ENCODE measurements at regions not wholly inside any gene's neighbourhood (a gene's known extent, or its start where the extent isn't known, plus 50 kb on each side); places are given as distances from the start of the nearest gene placed in this dataset.

- Histone ChIP-seq H2AFZ (ENCODE audit: low read length) (no peak overlapping the region), H3K4me2 (ENCODE audit: low read depth, low read length) (no peak overlapping the region), H3K4me3 (ENCODE audit: low read length) (no peak overlapping the region), H3K36me3 (replicated peaks; ENCODE audit: insufficient read depth, low read length) (no peaks in the 10 kb centered on the region), H3K9ac (ENCODE audit: low read length) (no peak overlapping the region), H4K20me1 (ENCODE audit: insufficient read depth, low read length) (no peaks in the 10 kb centered on the region), H3K9me3 (replicated peaks; ENCODE audit: insufficient read depth, low read length) (no peaks in the 10 kb centered on the region), H3K27ac (ENCODE audit: low read length) (no peak overlapping the region), H3K9me2 (replicated peaks; ENCODE audit: insufficient read depth, low read length) (no peaks in the 10 kb centered on the region), H3K4me1 (ENCODE audit: low read length) (no peaks in the 10 kb centered on the region), H3K79me2 (ENCODE audit: low read length) (no peaks in the 10 kb centered on the region), H3K27me3 (replicated peaks; ENCODE audit: insufficient read depth, low read length) (no peaks in the 10 kb centered on the region), H3F3A (ENCODE audit: insufficient read depth, low read length) (no peaks in the 10 kb centered on the region)
- DNase-seq: no peak
- no peak for TF ChIP-seq EZH2 (optimal IDR thresholded peaks at IDR 0.05; ENCODE audit: low read depth, low read length)
- TF ChIP-seq CTCF (IDR thresholded peaks at IDR 0.05; ENCODE audit: low read length): no peak
- no peak for TF ChIP-seq EZH2phosphoT487 (IDR thresholded peaks at IDR 0.05; ENCODE audit: low read length)
These were observed 441.9 kb downstream of the ARHGEF28 start for GRCh38 chr5:74067748-74068541.

- H3K79me2 ChIP-seq (ENCODE audit: low read length): no peaks in the 10 kb centered on the region
- H4K20me1 ChIP-seq (ENCODE audit: insufficient read depth, low read length): no peaks in the 10 kb centered on the region
- TF ChIP-seq CTCF (IDR thresholded peaks at IDR 0.05; ENCODE audit: low read length): no peak
- no peak for TF ChIP-seq EZH2phosphoT487 (IDR thresholded peaks at IDR 0.05; ENCODE audit: low read length)
- TF ChIP-seq EZH2 (optimal IDR thresholded peaks at IDR 0.05; ENCODE audit: low read depth, low read length): no peak
- no peaks in the 10 kb centered on the region for H3K9me2 ChIP-seq (replicated peaks; ENCODE audit: insufficient read depth, low read length)
- no peaks in the 10 kb centered on the region for H3K4me1 ChIP-seq (ENCODE audit: low read length)
- H2AFZ ChIP-seq (ENCODE audit: low read length): no peak overlapping the region
- H3K27ac ChIP-seq (ENCODE audit: low read length): no peak overlapping the region
- no peak overlapping the region for H3K4me2 ChIP-seq (ENCODE audit: low read depth, low read length)
- no peaks in the 10 kb centered on the region for H3K27me3 ChIP-seq (replicated peaks; ENCODE audit: insufficient read depth, low read length)
- H3K9me3 ChIP-seq (replicated peaks; ENCODE audit: insufficient read depth, low read length): no peaks in the 10 kb centered on the region
- no peak overlapping the region for H3K4me3 ChIP-seq (ENCODE audit: low read length)
- H3F3A ChIP-seq (ENCODE audit: insufficient read depth, low read length): no peaks in the 10 kb centered on the region
- no peaks in the 10 kb centered on the region for H3K36me3 ChIP-seq (replicated peaks; ENCODE audit: insufficient read depth, low read length)
- no peak for DNase-seq
- H3K9ac ChIP-seq (ENCODE audit: low read length): no peak overlapping the region
These were observed 438.9 kb downstream of the ARHGEF28 start for GRCh38 chr5:74064911-74065310.

GRCh38 chr5:74064225-74064624, 438.2 kb downstream of the ARHGEF28 start:
- Histone ChIP-seq H3K4me1 (ENCODE audit: low read length) (no peaks in the 10 kb centered on the region), H3K9me3 (replicated peaks; ENCODE audit: insufficient read depth, low read length) (no peaks in the 10 kb centered on the region), H3K9me2 (replicated peaks; ENCODE audit: insufficient read depth, low read length) (no peaks in the 10 kb centered on the region), H3K36me3 (replicated peaks; ENCODE audit: insufficient read depth, low read length) (no peaks in the 10 kb centered on the region), H3K27ac (ENCODE audit: low read length) (no peak overlapping the region), H2AFZ (ENCODE audit: low read length) (no peak overlapping the region), H3K4me2 (ENCODE audit: low read depth, low read length) (no peak overlapping the region), H3K9ac (ENCODE audit: low read length) (no peak overlapping the region), H4K20me1 (ENCODE audit: insufficient read depth, low read length) (no peaks in the 10 kb centered on the region), H3F3A (ENCODE audit: insufficient read depth, low read length) (no peaks in the 10 kb centered on the region), H3K79me2 (ENCODE audit: low read length) (no peaks in the 10 kb centered on the region), H3K27me3 (replicated peaks; ENCODE audit: insufficient read depth, low read length) (no peaks in the 10 kb centered on the region), H3K4me3 (ENCODE audit: low read length) (no peak overlapping the region)
- TF ChIP-seq EZH2 (optimal IDR thresholded peaks at IDR 0.05; ENCODE audit: low read depth, low read length): no peak
- TF ChIP-seq CTCF (IDR thresholded peaks at IDR 0.05; ENCODE audit: low read length): no peak
- no peak for DNase-seq
